H1 (cell line): ENCODE measurements at regions not wholly inside any gene's neighbourhood (a gene's known extent, or its start where the extent isn't known, plus 50 kb on each side); places are given as distances from the start of the nearest gene placed in this dataset.
A peak's percentile ranks its signal among the peaks of the same experiment; 100 is the strongest.

Experiments used
- CBX8 ChIP-seq: fragments of 300-800, 300-1000 bp; sonication (generic); IDR thresholded peaks from 2 replicates; pipeline ENCODE4 v1.7.1; 2016; ENCODE audit warnings: low read depth, low read length, borderline replicate concordance
- CEBPB ChIP-seq: IDR thresholded peaks from 2 replicates; pipeline ENCODE4 v1.6.1; 2012; ENCODE audit warnings: low read depth, low read length
- GABPA ChIP-seq: IDR thresholded peaks from 2 replicates; pipeline ENCODE4 v1.6.1; 2011; ENCODE audit warnings: mild to moderate bottlenecking, low read length, moderate library complexity, borderline replicate concordance; ENCODE audit not compliant: insufficient read depth
- KDM5A ChIP-seq: fragments of 200-600 bp; IDR thresholded peaks from 2 replicates; pipeline ENCODE4 v1.7.1; 2012; ENCODE audit warnings: mild to moderate bottlenecking, low read length, inconsistent platforms, mixed read lengths
- SAP30 ChIP-seq: fragments of 300-600 bp; sonication (generic); IDR thresholded peaks from 2 replicates; pipeline ENCODE4 v1.7.1; 2012; ENCODE audit warnings: low read length, moderate library complexity, mild to moderate bottlenecking, inconsistent platforms; ENCODE audit not compliant: insufficient read depth, insufficient replicate concordance
- SP1 ChIP-seq: IDR thresholded peaks from 2 replicates; pipeline ENCODE4 v1.6.1; 2011; ENCODE audit warnings: low read depth, low read length

DNA sequence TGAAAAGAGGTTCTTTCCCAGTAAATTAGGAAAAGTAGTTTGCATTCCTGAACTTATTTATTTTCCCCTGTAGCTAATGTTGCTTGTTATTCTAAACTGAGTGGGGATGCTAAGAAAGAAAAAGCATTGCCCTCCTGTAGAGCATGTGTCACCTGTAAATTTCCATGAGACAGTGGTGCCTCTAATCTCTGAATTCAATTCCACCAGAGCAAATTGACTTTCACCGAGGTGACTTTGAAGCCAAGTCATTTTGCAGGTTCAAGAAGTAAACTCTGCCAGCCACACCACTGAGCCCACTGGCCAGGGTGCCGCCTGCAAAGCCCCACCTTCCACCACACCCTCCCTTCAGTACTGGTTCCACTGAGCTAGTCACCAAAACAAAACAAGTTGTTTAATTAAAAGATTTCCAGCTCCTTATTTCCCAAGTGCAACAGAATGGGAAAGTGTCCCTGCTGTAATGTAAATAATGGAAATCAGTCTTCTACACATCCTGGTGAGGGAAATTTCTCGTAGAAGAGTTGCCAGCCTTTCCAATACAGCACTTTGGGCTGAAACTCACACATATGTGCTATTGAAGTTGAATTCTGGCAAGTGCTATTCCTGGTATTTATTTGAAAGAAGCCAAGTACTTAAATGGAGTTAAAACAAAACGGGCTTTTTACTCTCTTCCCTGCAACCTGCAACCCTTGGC, 254.8 kb downstream of the RNF152 start (continued):
- TF ChIP-seq GABPA: no peak
- TF ChIP-seq SP1: peak; percentile 85
- no peak for TF ChIP-seq KDM5A
- no peak for TF ChIP-seq CEBPB
- no peak for TF ChIP-seq CBX8
- TF ChIP-seq SAP30: no peak
- TF ChIP-seq, all 59 proteins: peak for 13
